ENCODE measurements at regions not wholly inside any gene's neighbourhood (a gene's known extent, or its start where the extent isn't known, plus 50 kb on each side); places are given as distances from the start of the nearest gene placed in this dataset.

DNA sequence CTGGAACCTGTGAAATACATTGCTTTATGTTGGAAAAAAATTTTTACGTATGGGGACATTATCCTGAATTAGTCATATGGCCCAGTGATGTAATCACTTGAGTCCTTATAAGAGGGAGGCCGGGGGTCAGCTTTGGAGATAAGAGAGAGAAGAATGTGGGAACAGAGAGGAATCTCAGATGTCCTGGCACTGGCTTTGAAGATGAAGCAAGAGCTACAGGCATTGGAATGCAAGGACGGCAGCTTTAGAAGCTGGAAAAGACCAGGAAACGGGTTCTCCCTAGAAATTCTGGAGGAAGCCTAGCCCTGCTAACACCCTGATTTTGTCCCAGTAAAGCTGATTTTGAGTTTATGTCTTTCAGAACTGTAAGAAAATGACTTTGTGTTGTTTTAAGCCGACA is 1129.9 kb upstream of the GYPC start:
- CTCF ChIA-PET = no interaction called here
- TF ChIP-seq ZNF384 (IDR thresholded peaks at IDR 0.05) (no peak), ARNT (IDR thresholded peaks at IDR 0.05) (no peak), NFRKB (IDR thresholded peaks at IDR 0.05) (no peak), CTBP1 (IDR thresholded peaks at IDR 0.05; ENCODE audit: borderline replicate concordance) (no peak), BHLHE40 (IDR thresholded peaks at IDR 0.05; ENCODE audit: borderline replicate concordance) (no peak), SUZ12 (IDR thresholded peaks at IDR 0.05) (no peak), FOXM1 (IDR thresholded peaks at IDR 0.05; ENCODE audit: borderline replicate concordance) (no peak), LEF1 (IDR thresholded peaks at IDR 0.05; ENCODE audit: borderline replicate concordance) (no peak)
- no peak for DNase-seq (ENCODE audit: extremely low spot score)
- POLR2A ChIA-PET = no interaction called here

DNA sequence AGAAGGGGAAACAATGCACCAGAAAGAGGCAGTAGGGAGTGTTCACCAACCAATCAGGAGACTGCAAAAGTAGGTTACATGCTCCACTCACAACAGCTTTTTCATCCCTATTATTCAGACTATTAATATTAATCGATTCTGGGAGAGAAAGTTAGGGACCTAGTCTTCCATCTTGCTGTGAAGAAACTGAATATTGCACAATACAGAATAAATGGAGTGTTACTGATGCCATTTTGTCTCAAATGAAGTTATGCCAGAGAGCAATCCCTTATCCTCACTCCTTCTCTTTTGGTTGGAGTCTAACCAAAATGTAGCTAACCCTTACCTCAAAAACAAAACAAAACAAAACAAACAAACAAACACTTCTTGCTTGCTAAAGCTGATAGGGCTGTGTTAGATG is 1120.9 kb upstream of the GYPC start:
- no peak for DNase-seq (ENCODE audit: extremely low spot score)
- POLR2A ChIA-PET = no interaction called here
- no peak for TF ChIP-seq HDGF (IDR thresholded peaks at IDR 0.05; ENCODE audit: borderline replicate concordance)
- TF ChIP-seq BHLHE40 (IDR thresholded peaks at IDR 0.05; ENCODE audit: borderline replicate concordance) = no peak
- TF ChIP-seq SP1 (IDR thresholded peaks at IDR 0.05) = no peak
- no peak for TF ChIP-seq L3MBTL2 (conservative IDR thresholded peaks at IDR 0.05)
- TF ChIP-seq SUZ12 (IDR thresholded peaks at IDR 0.05) = no peak
- no peak for TF ChIP-seq FOXK2 (IDR thresholded peaks at IDR 0.05)
- no peak for TF ChIP-seq NFRKB (IDR thresholded peaks at IDR 0.05)
- no peak for TF ChIP-seq FOXA1 (IDR thresholded peaks at IDR 0.05)
- CTCF ChIA-PET = no interaction called here

- POLR2A ChIA-PET = no interaction called here
- TF ChIP-seq LEF1 (IDR thresholded peaks at IDR 0.05; ENCODE audit: borderline replicate concordance) = no peak
- TF ChIP-seq L3MBTL2 (conservative IDR thresholded peaks at IDR 0.05) = no peak
- TF ChIP-seq FOXM1 (IDR thresholded peaks at IDR 0.05; ENCODE audit: borderline replicate concordance) = no peak
- TF ChIP-seq PKNOX1 (IDR thresholded peaks at IDR 0.05) = no peak
- TF ChIP-seq FOXA1 (IDR thresholded peaks at IDR 0.05) = no peak
- TF ChIP-seq HDGF (IDR thresholded peaks at IDR 0.05; ENCODE audit: borderline replicate concordance) = no peak
- TF ChIP-seq FOXK2 (IDR thresholded peaks at IDR 0.05) = no peak
- DNase-seq (ENCODE audit: extremely low spot score) = no peak
- CTCF ChIA-PET = no interaction called here
Observed at GRCh38 chr2:125543968-125544514, 1111.9 kb upstream of the GYPC start.

- CTCF ChIA-PET = no interaction called here
- POLR2A ChIA-PET = no interaction called here
- no peak for TF ChIP-seq FOXA1 (IDR thresholded peaks at IDR 0.05)
- TF ChIP-seq BHLHE40 (IDR thresholded peaks at IDR 0.05; ENCODE audit: borderline replicate concordance) = no peak
- TF ChIP-seq NFRKB (IDR thresholded peaks at IDR 0.05) = no peak
- no peak for TF ChIP-seq SUZ12 (IDR thresholded peaks at IDR 0.05)
- TF ChIP-seq L3MBTL2 (conservative IDR thresholded peaks at IDR 0.05) = no peak
- no peak for TF ChIP-seq HDGF (IDR thresholded peaks at IDR 0.05; ENCODE audit: borderline replicate concordance)
- TF ChIP-seq PKNOX1 (IDR thresholded peaks at IDR 0.05) = no peak
- no peak for TF ChIP-seq ARNT (IDR thresholded peaks at IDR 0.05)
- no peak for TF ChIP-seq FOXM1 (IDR thresholded peaks at IDR 0.05; ENCODE audit: borderline replicate concordance)
- DNase-seq (ENCODE audit: extremely low spot score) = no peak
Observed at GRCh38 chr2:125553768-125554167, 1102.2 kb upstream of the GYPC start.

DNA sequence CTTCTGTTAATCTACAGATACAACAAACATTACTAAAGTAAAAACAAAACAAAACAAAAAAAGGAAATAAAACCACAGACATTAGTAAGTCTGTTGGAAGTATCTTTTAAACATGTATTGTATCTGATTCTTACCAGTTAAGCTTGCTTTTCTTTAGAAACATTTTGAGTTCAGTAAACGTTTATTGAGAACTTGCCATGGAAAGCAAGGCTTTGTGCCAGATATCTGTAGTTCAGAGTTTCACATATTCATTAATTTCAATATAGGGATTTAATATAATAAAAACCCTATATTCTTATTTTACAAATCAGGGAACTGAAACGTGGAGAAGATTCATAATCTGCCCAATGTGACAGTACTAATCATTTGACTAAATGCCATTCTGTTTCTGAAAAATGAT is 1101.0 kb upstream of the GYPC start:
- ChIA-PET POLR2A (no interaction called here), CTCF (no interaction called here)
- TF ChIP-seq NFRKB (IDR thresholded peaks at IDR 0.05) (no peak), L3MBTL2 (conservative IDR thresholded peaks at IDR 0.05) (no peak), LEF1 (IDR thresholded peaks at IDR 0.05; ENCODE audit: borderline replicate concordance) (no peak), FOXK2 (IDR thresholded peaks at IDR 0.05) (no peak), BHLHE40 (IDR thresholded peaks at IDR 0.05; ENCODE audit: borderline replicate concordance) (no peak), FOXM1 (IDR thresholded peaks at IDR 0.05; ENCODE audit: borderline replicate concordance) (no peak), ZNF384 (IDR thresholded peaks at IDR 0.05) (no peak), TARDBP (IDR thresholded peaks at IDR 0.05) (no peak), CTBP1 (IDR thresholded peaks at IDR 0.05; ENCODE audit: borderline replicate concordance) (no peak), PKNOX1 (IDR thresholded peaks at IDR 0.05) (no peak), ARNT (IDR thresholded peaks at IDR 0.05) (no peak), HDGF (IDR thresholded peaks at IDR 0.05; ENCODE audit: borderline replicate concordance) (no peak), SP1 (IDR thresholded peaks at IDR 0.05) (no peak), ELF4 (IDR thresholded peaks at IDR 0.05) (no peak), FOXA1 (IDR thresholded peaks at IDR 0.05) (no peak), SUZ12 (IDR thresholded peaks at IDR 0.05) (no peak)
- DNase-seq (ENCODE audit: extremely low spot score) = no peak

- no peak for DNase-seq (ENCODE audit: extremely low spot score)
- ChIA-PET POLR2A (no interaction called here), CTCF (no interaction called here)
- TF ChIP-seq L3MBTL2 (conservative IDR thresholded peaks at IDR 0.05) (no peak), SP1 (IDR thresholded peaks at IDR 0.05) (no peak), CTBP1 (IDR thresholded peaks at IDR 0.05; ENCODE audit: borderline replicate concordance) (no peak), NFRKB (IDR thresholded peaks at IDR 0.05) (no peak), FOXA1 (IDR thresholded peaks at IDR 0.05) (no peak), TARDBP (IDR thresholded peaks at IDR 0.05) (no peak), SUZ12 (IDR thresholded peaks at IDR 0.05) (no peak), LEF1 (IDR thresholded peaks at IDR 0.05; ENCODE audit: borderline replicate concordance) (no peak), ELF4 (IDR thresholded peaks at IDR 0.05) (no peak), ZNF384 (IDR thresholded peaks at IDR 0.05) (no peak), PKNOX1 (IDR thresholded peaks at IDR 0.05) (no peak), ARNT (IDR thresholded peaks at IDR 0.05) (no peak), FOXM1 (IDR thresholded peaks at IDR 0.05; ENCODE audit: borderline replicate concordance) (no peak), BHLHE40 (IDR thresholded peaks at IDR 0.05; ENCODE audit: borderline replicate concordance) (no peak), HDGF (IDR thresholded peaks at IDR 0.05; ENCODE audit: borderline replicate concordance) (no peak)
Observed at GRCh38 chr2:125559186-125559585, 1096.8 kb upstream of the GYPC start.

Data from HEK293T (cell line).